IPS DF 19.7 (cell line): ENCODE measurements at regions not wholly inside any gene's neighbourhood (a gene's known extent, or its start where the extent isn't known, plus 50 kb on each side); places are given as distances from the start of the nearest gene placed in this dataset.
A peak's percentile ranks its signal among the peaks of the same experiment; 100 is the strongest.

ENCODE experiments used
- DNase-seq: peaks from one replicate; pipeline ENCODE4 v3.0.0-alpha.2; 2013; ENCODE audit warnings: low read depth, low spot score

DNA sequence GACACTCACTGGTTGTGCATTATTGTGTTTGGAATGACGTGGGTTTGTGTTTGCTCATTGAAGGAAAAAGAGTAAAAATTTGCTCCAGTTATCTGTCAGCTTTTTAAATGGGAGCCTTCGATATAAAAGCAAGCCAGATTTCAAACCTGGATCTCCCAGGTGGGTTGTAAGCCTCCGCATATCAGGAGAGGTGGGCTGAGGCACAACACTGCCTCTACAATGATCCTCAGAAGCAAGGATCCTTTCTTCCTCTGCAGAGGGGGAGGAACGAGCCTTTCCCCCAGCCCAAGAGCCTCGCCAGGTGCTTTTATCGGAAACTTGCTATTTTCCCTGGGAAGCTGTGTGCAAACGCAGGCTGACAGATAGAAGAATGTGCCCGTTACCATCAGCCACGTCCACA, 331.0 kb upstream of the MGMT start:
- DNase-seq = no peak

DNA sequence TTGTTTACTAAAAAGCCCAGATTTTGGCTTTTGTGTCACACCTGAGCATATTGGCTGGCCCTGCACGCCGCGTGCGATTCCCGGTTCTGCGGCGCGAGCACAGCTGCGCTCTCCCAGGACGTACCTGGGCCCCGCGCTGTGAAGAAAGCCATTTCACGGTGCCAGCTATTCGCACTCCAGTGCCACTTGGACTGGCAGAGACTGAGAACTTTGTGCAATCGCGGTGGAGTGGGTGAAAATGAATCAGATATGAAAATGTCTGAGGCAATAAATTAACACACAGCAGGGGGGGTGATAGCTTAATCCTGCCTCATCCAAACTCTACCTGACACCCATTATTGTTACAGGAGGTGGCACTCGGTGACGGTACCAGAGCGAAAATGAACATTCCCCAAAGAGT, 330.1 kb upstream of the MGMT start:
- no peak for DNase-seq

DNA sequence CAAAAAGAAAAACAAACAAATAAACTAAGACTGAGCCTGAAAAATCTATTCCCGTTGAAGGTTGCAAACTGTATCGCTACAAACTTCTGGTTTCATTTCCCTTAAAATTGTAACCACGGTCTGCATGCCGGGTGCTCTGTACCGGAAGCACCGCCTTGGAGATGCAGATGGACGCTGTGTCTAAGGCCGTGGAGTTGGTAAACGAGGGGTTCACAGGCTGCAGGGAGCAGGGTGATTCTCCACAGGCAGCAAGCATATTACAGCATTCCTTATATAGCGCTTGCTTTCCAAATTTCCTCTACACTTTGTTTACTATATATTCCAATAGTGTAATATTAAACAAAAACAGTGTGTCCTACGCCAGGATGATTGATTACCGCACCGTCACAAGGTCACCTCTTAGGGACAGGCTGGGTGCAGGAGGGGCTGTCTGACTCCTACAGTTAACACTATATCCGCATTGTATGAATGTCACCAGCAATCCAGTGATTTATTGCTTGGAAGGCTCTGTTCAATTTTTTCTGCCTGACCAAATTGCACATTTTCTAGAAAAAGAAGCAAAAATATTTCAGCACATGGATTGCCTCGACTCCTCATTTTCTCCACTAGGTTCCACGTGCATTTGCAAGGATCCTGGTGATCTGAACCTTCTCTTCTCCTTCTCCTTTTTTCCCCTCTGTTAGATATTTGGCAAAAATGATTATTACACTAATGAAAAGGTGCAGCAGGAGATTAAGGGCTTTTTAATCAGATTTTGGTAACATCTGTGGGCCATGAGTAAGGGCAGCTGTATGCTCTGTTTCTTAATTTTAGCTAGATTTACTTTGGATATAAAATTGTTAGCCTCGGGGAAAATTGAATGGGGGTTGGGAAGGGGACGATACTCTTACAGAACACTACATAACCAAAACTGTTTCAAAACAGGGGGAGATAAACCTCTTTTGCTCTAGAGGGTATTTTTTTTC, 325.8 kb upstream of the MGMT start:
- DNase-seq = no peak

DNA sequence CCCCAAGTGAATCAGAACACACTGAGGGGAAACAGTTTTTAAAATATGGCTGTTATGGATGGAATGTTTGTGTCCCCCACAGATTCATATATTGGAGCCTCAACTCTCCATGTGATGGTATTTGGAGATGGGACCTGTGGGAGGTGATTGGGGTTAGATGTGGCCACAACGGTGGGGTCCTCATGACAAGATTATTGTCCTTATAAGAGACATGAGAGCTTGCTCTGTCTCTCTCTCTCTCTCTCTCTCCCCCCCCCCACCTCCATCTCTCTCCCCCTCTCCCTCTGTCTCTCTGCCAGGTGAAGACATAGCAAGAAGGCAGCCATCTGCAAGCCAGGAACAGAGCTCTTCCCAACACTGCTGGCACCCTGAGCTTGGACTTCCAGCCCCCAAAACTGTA, 315.8 kb upstream of the MGMT start:
- DNase-seq = no peak

DNA sequence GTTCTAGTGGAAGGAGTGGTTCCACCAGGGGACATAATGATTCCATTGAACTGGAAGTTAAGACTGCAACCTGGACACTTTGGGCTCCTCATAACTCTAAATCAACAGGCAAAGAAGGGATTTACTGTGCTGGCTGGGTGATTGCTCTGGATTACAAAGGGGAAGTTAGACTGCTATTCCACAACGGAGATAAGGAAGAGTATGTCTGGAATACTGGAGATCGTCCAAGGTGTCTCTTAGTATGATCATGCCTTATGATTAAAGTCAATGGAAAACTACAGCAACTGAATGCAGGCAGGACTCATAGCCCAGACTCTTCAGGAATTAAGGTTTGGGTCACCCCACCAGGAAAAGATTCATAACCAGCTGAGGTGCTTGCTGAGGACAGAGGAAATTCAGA, 310.6 kb upstream of the MGMT start:
- DNase-seq = no peak

DNA sequence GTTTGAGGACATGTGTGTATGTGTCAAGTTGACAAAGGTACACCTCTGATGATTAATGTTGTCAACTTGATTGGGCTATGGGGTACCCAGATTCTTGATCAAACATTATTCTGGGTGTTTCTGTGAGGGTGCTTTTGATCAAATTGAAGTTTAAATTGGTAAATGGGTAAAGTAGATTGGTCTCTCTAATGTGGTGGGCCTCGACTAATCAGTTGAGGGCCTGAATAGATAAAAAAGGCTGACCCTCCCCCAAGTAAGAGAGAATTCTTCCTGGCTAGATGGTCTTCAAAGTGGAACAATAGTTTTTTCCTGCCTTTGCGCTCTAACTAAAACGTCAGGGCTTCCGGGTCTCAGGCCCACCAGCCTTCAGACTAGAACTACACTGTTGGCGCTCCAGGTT, 309.9 kb upstream of the MGMT start:
- no peak for DNase-seq

DNA sequence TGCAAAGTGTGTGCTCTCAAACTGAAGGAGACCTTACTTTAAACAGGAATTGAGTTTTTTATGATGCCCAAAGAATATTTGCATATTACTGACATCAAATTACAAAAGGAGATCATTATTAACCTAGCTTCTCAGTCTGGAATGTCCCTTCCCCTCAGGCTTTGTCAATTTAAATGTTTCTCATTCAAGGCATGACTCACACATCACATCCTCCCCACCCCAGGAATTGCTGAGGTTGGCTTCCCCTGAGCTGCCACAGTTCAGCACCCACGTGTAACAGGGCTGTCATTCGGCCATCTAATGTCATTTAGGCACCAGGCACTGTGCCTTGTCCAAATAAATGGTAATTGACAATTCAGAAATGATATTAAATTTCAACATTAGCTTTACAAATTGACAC, 305.9 kb upstream of the MGMT start:
- DNase-seq = peak; percentile 81

DNA sequence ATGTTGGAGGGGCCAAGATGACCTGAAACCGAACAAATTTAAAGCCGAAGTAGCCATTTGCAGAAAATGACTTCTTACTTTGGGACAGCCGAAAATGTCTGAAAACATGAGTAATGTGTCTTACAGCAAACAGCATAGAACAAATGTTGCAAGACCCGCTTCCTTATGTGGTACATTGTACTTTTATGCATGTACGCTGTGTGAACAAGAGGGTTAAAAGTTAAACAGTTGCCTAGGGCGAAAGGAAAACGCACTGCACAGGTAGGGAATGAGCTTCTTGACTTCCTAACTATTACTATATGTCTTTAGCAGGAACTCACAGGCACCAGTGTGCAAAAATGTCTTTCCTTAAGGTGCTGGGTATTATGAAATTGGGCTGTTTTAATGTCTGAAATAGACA, 303.5 kb upstream of the MGMT start:
- no peak for DNase-seq

DNA sequence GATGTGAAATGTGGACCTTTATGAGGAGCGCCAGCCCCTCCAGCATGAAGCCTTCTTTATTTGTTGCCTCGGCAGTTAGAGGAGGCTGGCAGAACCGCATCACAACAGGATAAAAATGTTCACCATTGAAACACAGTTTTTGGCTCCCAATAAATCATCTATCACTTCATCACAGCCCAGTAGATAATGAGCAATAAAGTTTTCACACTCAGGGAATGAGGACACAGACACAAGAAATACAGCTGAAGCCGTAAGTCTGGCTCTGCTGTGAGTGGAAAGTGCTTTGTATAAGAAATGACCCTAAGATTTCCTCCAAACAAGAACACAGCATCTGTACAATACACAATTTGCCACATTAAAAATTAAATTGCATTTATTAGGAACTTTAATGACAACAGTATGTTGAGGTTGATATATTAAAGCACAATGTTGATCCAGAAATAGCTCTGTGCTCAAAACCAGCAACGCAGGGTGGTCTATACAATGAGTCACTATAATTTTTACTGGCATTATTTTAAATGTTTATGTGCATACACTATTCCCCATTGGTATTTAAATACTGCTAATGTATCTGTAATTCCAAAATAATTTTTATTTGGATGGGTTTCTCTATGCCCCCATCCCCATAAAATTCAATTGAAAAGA, 301.8 kb upstream of the MGMT start:
- no peak for DNase-seq

DNA sequence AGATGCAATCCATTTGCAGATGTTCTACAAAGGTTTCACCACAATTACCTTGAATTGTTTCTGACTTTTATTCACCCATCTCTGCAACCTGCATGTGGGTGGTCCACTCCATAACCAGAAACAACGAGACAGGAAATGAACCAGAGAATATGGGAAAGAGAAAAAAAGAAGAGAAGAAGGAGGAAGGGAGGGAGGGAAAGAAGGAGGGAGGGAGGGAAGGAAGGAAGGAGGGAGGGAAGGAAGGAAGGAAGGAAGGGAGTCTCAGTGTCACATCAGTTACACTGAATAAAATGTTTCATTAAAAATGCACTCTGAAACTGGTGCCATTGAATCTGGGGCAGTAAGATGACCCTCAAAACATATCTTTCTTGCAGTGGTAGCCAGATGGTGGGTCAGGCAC, 301.3 kb upstream of the MGMT start:
- no peak for DNase-seq

DNA sequence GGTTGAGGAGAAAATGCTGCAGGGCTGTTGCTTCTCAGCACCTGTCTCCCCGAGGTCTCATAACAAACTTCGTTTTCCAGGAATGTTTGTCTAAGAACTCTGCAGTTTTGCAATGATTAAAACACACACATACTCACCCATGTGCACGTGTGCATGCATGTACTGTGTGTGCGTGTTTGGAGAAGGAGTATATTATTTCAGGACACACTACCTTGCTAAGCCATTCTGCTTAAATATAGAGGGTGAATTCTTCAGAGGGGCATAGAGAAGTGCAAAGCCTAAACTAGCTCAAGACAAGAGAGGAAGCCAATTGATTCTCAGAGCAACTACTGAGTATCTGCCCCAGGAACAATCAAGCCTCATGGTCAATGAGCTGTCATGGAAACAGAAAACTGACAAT, 298.4 kb upstream of the MGMT start:
- DNase-seq = no peak

DNA sequence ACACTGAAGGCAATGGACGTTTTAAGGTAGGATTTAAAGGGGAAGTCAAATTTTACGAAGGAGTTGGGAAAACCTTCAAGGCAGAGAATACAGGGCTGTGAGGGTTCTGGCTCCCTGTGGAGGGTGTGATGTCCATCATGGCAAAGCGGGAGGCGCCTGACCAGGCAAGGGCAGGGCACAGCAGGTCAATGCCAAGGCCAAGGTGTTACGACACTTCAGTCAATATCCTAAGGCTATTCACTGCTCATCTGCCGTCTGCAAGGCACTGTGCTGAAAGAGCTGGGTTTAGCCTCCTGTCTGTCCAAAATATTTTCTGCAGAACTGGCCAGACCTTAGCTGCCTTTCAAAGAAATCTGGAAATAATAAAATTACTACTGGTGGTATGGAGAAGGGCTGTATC, 297.9 kb upstream of the MGMT start:
- no peak for DNase-seq

DNA sequence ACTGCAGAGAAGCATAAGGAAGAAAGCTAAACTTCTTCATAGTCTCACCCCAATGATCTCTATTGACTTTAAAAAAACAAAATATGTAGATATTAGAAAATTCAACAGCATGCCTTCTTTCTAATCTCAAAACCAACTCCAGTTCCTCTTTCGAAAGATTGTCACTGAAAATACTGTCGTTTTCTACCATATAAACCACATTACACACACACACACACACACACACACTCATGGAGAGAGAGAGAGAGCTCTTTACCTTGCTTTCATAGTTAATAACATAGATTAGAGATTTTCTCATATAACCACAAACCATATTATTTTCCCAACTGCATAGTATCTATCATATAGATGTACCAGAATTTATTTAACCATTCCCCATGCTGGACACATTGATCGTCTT, 296.2 kb upstream of the MGMT start:
- DNase-seq = no peak

DNA sequence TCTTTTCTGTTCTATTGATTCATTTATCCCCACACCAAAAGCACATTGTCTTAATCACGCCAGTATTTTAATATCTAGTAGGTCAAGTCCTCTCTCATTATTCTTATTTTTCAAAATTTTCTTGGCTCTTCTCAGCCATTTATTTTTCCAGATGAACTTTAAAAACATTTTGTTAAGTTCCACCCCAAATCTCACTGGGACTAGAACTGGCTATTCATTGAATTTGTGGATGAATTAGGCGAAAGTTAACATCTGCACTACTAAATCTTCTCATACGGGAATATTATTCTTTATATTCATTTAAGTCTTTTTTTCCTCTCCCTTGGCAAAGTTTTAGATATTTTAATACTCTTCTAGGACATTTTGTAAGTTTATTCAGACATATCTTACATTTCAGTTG, 295.2 kb upstream of the MGMT start:
- DNase-seq = no peak

DNA sequence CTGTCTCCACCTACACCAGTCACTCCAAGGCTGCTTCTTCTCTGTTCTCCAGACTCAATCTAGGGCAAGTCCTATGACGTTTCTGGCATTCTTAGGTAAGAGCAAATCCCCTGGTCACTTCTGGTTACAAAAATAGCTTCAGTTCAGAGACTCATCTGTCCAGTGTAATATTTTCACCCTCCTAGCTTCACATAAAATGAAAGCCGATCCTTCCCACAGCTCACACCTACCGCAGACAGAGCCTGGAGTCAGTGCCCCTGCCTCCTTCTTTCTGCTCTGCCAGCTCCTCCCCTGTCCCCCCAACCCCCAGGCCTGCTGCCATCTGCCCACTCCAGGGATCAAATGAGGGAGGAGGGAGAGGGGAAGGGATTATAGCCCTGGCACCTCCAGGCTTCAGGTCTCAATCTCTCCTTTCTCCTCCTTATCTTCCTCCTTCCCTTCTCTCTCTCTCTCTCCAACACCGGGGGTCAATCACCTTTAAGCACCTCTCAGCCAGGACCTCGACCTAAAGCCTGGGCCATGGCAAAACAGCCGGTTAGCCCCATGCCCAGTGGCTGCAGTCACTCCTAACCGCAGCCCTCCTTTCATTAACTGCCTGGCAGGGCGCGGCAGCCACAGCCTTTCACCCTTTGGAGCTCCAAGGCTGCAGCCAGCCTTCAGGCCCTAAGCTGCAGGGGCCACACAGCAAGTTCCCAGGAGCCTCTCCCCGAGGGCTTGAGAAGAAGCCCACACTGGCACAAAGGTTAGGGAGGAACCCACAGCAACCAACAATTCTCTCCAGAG, 292.6 kb upstream of the MGMT start:
- DNase-seq = no peak

DNA sequence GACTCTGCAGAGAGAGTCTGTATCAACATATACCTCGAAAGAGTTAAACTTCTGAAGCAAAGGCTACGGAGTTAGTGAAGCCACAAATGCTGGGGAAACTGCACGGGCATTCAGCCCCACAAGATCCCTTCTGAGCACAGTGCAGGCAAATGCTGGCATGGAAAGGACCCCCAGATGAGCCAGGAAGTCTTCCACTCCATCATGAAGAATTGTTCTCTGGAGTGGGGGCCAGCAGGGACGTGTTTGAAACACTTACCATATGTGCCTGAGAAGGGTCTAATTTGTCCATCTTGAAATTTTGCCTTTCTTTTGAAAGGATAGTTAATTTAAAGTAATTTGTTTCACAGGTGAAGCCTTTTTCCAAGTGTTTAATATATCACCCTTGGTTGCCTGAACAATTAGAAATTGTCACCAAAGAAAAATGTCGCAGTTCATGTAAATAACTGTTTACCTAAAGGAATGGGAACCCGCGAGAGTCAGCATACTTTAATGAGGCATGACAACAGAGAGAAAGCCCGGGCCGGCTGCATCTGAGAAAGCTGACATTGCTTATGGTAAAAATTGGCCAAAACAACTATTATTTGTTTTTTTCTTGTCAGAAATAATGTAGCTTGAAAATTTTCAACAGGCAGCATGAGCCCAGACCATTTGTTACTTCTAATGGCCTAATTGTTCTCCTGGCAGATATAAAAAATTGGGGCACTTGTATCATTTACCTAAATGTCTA, 287.6 kb upstream of the MGMT start:
- DNase-seq = no peak

DNA sequence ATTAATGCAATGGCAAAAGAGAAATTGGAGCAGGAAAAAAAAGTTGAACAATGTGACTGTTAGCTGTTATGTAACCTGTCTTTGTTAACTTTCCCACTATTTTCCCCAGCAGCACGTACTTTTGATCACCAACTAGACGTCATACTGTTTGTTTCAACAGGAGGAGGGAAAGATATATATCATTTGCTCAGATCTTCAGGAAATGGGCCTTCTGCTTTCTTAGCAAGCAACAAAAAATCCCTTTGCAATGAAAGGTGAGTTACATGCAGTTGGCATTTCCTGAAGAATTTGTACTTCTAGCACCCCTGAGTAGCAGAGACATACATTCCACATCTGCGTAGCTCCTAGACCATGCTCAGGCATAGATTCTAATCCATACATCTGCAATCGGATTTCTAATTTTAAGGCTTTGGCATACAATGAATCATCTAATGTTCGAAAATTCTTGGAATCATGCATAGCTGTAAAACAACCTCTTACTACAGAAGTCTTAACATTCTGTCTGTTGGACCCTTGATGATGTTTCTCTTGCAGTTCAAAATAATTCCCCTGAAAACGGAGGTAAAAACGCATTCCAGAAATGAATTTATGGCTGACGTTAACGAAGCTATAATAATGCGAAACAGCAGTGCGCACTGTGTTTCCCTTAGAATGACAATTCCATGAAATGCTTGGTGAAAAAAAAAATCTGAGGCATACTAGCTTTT, 286.9 kb upstream of the MGMT start:
- no peak for DNase-seq

DNA sequence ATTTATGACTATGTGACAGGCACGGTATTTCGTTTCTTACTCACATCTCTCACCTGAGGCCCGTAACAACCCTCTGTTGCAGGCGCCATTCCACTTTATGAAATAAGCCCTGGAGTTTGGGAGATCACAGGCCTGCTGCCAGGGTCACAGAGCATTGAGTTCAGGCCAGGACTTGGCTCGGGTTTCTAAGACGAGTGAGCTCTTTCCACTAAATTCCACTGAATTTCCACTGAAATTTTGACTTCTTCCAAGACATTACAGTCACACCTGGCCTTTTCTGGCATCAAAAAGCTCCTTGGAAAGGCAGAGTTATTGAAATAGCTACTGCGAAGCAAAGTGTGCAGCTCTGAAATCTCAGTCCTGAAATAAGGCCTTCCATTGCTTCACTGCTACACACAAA, 282.8 kb upstream of the MGMT start:
- DNase-seq = no peak

DNA sequence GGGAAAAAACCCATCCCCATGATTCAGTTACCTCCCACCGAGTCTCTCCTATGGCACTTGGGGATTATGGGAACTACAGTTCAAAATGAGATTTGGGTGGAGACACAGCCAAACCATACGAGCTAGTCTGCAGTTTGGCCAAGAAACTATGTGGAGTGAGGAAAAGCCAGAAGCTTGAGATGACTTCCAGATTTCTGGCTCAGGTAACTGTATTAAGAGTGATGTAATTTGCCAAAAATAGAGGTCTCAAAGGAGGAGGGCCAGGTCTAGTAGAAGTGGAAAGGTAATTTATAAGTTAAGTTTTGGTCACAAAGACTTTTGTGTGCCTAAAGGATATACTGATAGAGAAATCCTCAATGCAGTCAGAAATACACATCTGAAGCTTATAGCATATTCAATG, 279.7 kb upstream of the MGMT start:
- no peak for DNase-seq

DNA sequence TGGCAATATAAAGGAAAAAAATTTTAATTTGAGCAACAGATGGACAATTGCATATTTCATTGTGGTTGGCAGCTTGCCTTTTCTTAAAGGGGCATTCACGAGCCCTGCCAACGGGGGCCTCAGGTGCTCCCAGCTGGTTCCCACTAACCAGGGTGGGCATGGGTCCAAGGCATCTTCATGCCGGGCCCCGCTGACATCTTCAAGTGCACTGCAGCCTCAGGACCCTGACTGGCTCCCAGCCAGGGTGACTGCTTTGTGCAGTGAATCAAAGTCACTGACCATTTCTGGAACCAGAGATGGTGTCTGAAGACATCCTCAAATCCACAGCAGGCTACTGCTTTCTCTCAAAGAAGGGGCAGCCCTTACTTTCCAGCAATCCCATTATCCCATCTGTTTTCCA, 275.2 kb upstream of the MGMT start:
- no peak for DNase-seq
